GM13977 (cell line): ENCODE measurements at regions not wholly inside any gene's neighbourhood (a gene's known extent, or its start where the extent isn't known, plus 50 kb on each side); places are given as distances from the start of the nearest gene placed in this dataset.

Source experiments
- DNase-seq: peaks from one replicate; pipeline ENCODE4 v3.0.0; 2012; ENCODE audit warnings: low spot score
- in situ Hi-C: fragments of 300-500 bp; cut with MboI; formaldehyde crosslinking; loops from one replicate; pipeline ENCODE4 v1.12.0; 2022; ENCODE audit warnings: low sequenced_read_pairs, low pct_unique_long_range_greater_than_20kb, mixed read lengths, inconsistent platforms; ENCODE audit not compliant: unreplicated experiment
- TF ChIP-seq, protein P1 (sequence below): IDR thresholded peaks from 2 replicates; pipeline ENCODE4 v1.5.1; 2012; ENCODE audit warnings: mild to moderate bottlenecking, control low read depth; ENCODE audit not compliant: insufficient read depth; ENCODE audit errors: extremely low read depth, missing control alignments

DNA sequence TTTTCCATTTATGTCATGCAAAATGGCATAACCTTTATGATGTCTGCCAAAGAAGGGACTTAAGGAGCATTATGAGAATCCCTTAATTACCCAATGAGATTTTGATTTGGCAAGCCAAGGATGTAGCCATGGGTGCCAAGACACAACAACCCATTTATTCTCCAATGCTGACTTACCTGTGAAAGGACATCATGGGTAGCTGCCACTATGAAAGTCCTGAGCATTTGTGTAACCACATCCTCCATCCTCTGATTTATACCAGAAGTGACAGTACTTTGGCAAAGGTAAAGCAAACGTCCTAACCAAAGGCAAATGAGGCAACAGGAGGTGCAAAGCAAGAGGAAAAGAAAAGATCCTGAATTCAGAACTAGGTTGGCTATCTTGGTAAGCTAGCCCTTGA, 87.3 kb upstream of the EMCN start:
- DNase-seq = no peak
- TF ChIP-seq, protein P1, sequence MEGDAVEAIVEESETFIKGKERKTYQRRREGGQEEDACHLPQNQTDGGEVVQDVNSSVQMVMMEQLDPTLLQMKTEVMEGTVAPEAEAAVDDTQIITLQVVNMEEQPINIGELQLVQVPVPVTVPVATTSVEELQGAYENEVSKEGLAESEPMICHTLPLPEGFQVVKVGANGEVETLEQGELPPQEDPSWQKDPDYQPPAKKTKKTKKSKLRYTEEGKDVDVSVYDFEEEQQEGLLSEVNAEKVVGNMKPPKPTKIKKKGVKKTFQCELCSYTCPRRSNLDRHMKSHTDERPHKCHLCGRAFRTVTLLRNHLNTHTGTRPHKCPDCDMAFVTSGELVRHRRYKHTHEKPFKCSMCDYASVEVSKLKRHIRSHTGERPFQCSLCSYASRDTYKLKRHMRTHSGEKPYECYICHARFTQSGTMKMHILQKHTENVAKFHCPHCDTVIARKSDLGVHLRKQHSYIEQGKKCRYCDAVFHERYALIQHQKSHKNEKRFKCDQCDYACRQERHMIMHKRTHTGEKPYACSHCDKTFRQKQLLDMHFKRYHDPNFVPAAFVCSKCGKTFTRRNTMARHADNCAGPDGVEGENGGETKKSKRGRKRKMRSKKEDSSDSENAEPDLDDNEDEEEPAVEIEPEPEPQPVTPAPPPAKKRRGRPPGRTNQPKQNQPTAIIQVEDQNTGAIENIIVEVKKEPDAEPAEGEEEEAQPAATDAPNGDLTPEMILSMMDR = no peak
- in situ Hi-C loops = no loop called here

DNA sequence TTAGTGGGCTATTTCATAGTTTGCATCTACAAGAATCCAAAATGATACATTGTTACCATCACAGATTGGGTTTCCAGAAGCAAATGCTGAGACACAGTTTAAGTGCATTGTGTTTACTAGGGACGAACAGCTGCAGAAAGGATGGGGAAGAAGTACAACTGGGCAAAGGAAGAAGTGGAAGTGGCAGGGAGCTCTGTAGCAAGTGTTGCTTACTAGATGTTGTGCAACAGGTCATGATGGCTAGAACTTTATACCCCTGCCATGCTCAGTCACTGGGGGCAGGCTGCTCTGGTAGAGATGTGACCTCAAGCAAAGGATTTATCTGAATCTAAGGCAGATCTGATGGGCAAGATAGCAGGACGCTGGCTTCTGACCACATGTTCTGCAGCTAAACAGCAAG, 76.1 kb upstream of the EMCN start:
- in situ Hi-C loops = no loop called here

DNA sequence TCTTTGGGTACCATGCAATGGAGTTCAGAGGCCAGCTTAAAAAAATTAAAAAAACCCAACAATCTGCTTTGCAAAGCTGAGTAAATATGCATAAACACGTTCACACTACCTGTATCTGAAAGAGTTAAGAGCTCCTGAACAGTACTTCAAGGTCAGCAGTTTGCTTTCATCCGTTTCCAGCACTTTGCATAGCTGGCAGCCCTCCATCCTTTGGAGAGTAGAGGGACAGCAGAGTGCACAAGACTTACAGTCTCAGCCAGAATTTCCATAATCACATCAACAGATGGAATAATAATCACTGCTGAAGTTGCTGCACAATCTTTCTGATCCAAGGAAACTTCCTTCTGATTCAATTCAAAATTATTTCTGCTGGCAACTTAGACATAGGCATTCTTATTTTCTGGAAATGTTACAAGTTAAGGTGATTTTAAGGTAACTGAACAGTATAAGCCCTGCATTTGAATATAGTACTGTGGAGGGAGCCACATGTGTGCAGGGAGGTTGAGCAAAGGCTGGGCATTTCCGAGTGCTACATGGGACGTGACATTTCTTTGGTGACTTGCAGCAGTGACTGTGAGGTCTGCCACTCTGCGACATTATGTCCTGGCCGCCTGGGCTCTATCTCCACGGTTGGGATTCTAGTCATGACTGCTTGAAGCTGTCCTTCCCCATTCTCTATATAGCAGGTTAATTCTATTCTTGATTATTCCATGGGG, 73.5 kb upstream of the EMCN start:
- DNase-seq = no peak
- in situ Hi-C loops = no loop called here
- TF ChIP-seq, protein P1 = no peak

More for the DNA sequence above, 76.1 kb upstream of the EMCN start:
- TF ChIP-seq, protein P1 = no peak
- no peak for DNase-seq

DNA sequence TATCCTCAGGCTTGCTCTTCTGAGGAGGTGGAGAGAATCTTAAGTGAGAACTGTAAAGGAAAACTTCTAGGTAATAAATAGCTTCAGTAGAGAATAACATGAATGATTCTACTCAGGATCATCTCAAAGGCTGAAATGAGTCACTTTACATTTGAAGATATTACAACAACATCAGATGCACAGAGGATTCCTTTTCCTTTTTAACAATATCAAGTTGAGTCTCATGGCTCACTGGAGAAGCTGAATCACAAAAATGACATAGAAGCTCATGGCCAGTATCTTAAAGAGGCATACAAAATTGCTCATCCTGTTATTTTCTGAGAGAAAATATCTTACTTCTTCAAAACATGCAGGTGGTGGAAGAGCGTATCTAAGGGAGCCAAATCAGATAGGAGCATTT, 72.5 kb upstream of the EMCN start:
- no peak for DNase-seq
- in situ Hi-C loops = no loop called here
- TF ChIP-seq, protein P1 = no peak

DNA sequence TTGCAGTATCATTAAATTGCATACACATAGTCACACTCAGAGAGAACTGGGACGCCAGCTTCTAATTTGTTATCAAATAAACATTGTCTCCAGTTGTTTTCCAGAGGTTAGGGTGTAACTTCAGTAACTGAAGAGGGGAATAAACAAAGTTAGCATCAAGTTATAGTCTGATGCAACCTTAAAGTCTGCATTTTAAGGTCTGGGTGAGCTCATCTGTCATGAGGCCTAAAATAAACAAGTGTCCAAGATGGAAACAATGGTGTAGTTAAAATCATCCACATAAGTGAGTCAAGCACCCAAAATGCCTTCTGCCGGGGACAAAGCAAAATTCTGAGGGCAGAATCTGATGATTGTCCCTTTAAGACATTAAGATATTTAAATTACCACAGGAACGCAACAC, 70.3 kb upstream of the EMCN start:
- no peak for DNase-seq
- in situ Hi-C loops = no loop called here

DNA sequence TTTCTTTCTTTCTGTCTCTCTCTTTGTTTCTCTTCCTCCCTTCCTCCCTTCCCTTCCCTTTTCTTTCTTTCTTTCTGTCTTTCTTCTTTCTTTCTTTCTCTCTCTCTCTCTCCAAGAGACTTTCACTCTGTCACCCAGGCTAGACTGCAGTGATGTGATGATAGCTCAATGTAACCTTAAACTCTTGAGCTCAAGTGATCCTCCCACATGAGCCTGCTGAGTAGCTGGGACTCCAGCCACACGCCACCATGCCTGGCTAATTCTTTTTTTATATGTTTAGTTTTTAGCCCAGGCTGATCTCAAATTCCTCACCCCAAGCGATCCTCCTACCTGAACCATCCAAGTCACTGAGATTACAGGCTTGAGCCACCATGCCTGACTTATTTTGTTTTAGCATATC, 64.3 kb upstream of the EMCN start:
- no peak for DNase-seq
- in situ Hi-C loops = no loop called here
- TF ChIP-seq, protein P1 = no peak

More for the DNA sequence above, 70.3 kb upstream of the EMCN start:
- TF ChIP-seq, protein P1 = no peak

DNA sequence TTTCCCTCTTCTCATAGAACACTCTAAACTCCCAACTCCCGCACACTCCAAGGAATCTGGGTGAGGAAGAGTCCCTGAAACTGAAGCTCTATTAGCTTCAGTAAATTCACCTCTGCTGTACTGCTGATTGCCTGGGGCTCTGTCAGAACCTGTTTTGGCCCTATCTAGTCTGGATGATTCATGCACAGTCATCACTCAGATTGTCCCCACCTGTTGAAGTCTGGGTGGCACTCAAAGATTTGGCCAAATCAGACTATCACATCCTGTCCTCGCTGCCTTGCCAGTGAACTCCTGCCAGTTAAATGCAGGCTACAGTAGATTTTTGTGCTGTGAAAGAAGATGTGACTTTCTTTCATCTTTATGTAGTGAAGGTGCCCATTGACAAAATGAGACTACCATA, 63.5 kb upstream of the EMCN start:
- in situ Hi-C loops = no loop called here
- DNase-seq = no peak
- TF ChIP-seq, protein P1 = no peak
